GM19238 (cell line): ENCODE measurements at regions not wholly inside any gene's neighbourhood (a gene's known extent, or its start where the extent isn't known, plus 50 kb on each side); places are given as distances from the start of the nearest gene placed in this dataset.
"Not testable (repeated sequence)": the region's sequence is repeated elsewhere in the genome, so short reads cannot be mapped to it uniquely, and the experiment has no call there.

Experiments
- DNase-seq: peaks from one replicate; pipeline ENCODE4 v3.0.0; 2011; ENCODE audit warnings: low spot score; ENCODE audit not compliant: insufficient read length

GRCh38 chr18:34352385-34353163 is 127.9 kb upstream of the NOL4 start:
- DNase-seq = no peak

- no peak for DNase-seq
Measured at GRCh38 chr18:34354351-34354750, 129.6 kb upstream of the NOL4 start.

- DNase-seq = no peak
Measured at GRCh38 chr18:34357944-34358580, 133.3 kb upstream of the NOL4 start.

GRCh38 chr18:34358923-34359322 is 134.2 kb upstream of the NOL4 start:
- DNase-seq = peak; percentile 2

GRCh38 chr18:34364699-34365098 is 140.0 kb upstream of the NOL4 start:
- DNase-seq = no peak

GRCh38 chr18:34370704-34371395 is 146.1 kb upstream of the NOL4 start:
- no peak for DNase-seq

GRCh38 chr18:34380326-34380725 is 155.6 kb upstream of the NOL4 start:
- DNase-seq = no peak

GRCh38 chr18:34385311-34385710 is 160.6 kb upstream of the NOL4 start:
- DNase-seq = no peak

GRCh38 chr18:34386803-34387202 is 162.1 kb upstream of the NOL4 start:
- DNase-seq = no peak

- DNase-seq = no peak
Measured at GRCh38 chr18:34397286-34397896, 172.7 kb upstream of the NOL4 start.

- no peak for DNase-seq
Measured at GRCh38 chr18:34399892-34400291, 175.2 kb upstream of the NOL4 start.

GRCh38 chr18:34400834-34401233 is 176.1 kb upstream of the NOL4 start:
- no peak for DNase-seq

- no peak for DNase-seq
Measured at GRCh38 chr18:34401775-34402174, 177.1 kb upstream of the NOL4 start.

- not testable (repeated sequence) for DNase-seq
Measured at GRCh38 chr18:34407471-34407870, 182.8 kb upstream of the NOL4 start.

GRCh38 chr18:34411952-34412351 is 187.2 kb upstream of the NOL4 start:
- no peak for DNase-seq

- DNase-seq = no peak
Measured at GRCh38 chr18:34431042-34431441, 206.3 kb upstream of the NOL4 start.

- DNase-seq = no peak
Measured at GRCh38 chr18:34444622-34445021, 219.9 kb upstream of the NOL4 start.

GRCh38 chr18:34448662-34449061 is 223.9 kb upstream of the NOL4 start:
- DNase-seq = no peak

GRCh38 chr18:34457761-34458160 is 233.0 kb upstream of the NOL4 start:
- DNase-seq = no peak

- no peak for DNase-seq
Measured at GRCh38 chr18:34458410-34458977, 233.8 kb upstream of the NOL4 start.

- no peak for DNase-seq
Measured at GRCh38 chr18:34461266-34461665, 236.6 kb upstream of the NOL4 start.

- no peak for DNase-seq
Measured at GRCh38 chr18:34467058-34467457, 242.3 kb upstream of the NOL4 start.
